Caco-2 (cell line): ENCODE measurements at regions not wholly inside any gene's neighbourhood (a gene's known extent, or its start where the extent isn't known, plus 50 kb on each side); places are given as distances from the start of the nearest gene placed in this dataset.

ENCODE experiments used
- BruUV-seq: library from RNA; stranded (reverse); fragments of 400-500 nt; replicated peaks from 2 replicates; lab custom pipeline; 2021; lab: Mats Ljungman, UMichigan
- CTCF ChIA-PET: fragments of 300-600 bp; sonication (Branson Sonifier 250); formaldehyde crosslinking; loops from one replicate; lab custom pipeline; 2022; ENCODE audit warnings: antibody characterized with exemption; lab: Charles Lee
- POLR2A ChIA-PET: fragments of 300-600 bp; sonication (Branson Sonifier 250); formaldehyde crosslinking; loops from one replicate; lab custom pipeline; 2022; ENCODE audit warnings: antibody characterized with exemption; lab: Charles Lee
- DNase-seq, 2 experiments: peaks; one replicate each; pipeline versions ENCODE4 v3.0.0 to v3.0.0-alpha.2; 2020 to 2022
- H3K27me3 ChIP-seq: replicated peaks from 2 replicates; pipeline ENCODE4 v1.6.0; 2011; ENCODE audit warnings: low read length; ENCODE audit not compliant: control insufficient read depth, insufficient read depth
- H3K36me3 ChIP-seq: 2 replicates; pipeline ENCODE4 v1.5.1; 2011; ENCODE audit warnings: low read length; ENCODE audit not compliant: control insufficient read depth, insufficient read depth
- H3K4me1 ChIP-seq: fragments of 250-450 bp; sonication (Bioruptor Pico); 2 replicates; pipeline ENCODE4 v1.5.1; 2020; ENCODE audit warnings: mild to moderate bottlenecking
- H3K4me3 ChIP-seq: 2 replicates; pipeline ENCODE4 v1.5.1; 2011; ENCODE audit warnings: low read depth, mild to moderate bottlenecking, control low read depth, low read length
- H3K9me3 ChIP-seq: fragments of 250-450 bp; sonication (Bioruptor Pico); 2 replicates; pipeline ENCODE4 v1.5.1; 2020; ENCODE audit warnings: mild to moderate bottlenecking, moderate library complexity
- H3K27ac Mint-ChIP-seq: one replicate; pipeline ENCODE4 v1.8.0; 2022; ENCODE audit warnings: mixed read lengths; ENCODE audit not compliant: unreplicated experiment
- H3K27me3 Mint-ChIP-seq: one replicate; pipeline ENCODE4 v1.8.0; 2022; ENCODE audit warnings: mixed read lengths; ENCODE audit not compliant: insufficient read depth, unreplicated experiment
- H3K36me3 Mint-ChIP-seq: one replicate; pipeline ENCODE4 v1.8.0; 2022; ENCODE audit warnings: mild to moderate bottlenecking, mixed read lengths; ENCODE audit not compliant: insufficient read depth, unreplicated experiment
- H3K4me1 Mint-ChIP-seq: one replicate; pipeline ENCODE4 v1.8.0; 2022; ENCODE audit warnings: low read depth, mixed read lengths; ENCODE audit not compliant: unreplicated experiment
- H3K4me3 Mint-ChIP-seq: one replicate; pipeline ENCODE4 v1.8.0; 2022; ENCODE audit warnings: mild to moderate bottlenecking, moderate library complexity, mixed read lengths; ENCODE audit not compliant: unreplicated experiment
- H3K9me3 Mint-ChIP-seq: one replicate; pipeline ENCODE4 v1.8.0; 2022; ENCODE audit warnings: mixed read lengths; ENCODE audit not compliant: unreplicated experiment
- CTCF ChIP-seq, 2 experiments: fragments of 200-600 bp in 1 of 2; IDR thresholded peaks; 1 replicate in 1 of 2; 2 replicates in 1 of 2; pipeline versions ENCODE4 v1.5.1 to v1.8.0; 2011 to 2022; ENCODE audit warnings: antibody characterized with exemption in 1 of 2, control low read depth in 1 of 2, inconsistent platforms in 1 of 2, low read depth in 1 of 2, low read length in 1 of 2, mild to moderate bottlenecking in 1 of 2, moderate library complexity in 1 of 2; ENCODE audit not compliant: insufficient read depth in 1 of 2, severe bottlenecking in 1 of 2, unreplicated experiment in 1 of 2
- intact Hi-C: fragments of 100-400 bp; cut with micrococcal nuclease; formaldehyde crosslinking; loops from one replicate; pipeline ENCODE4 v1.10.0; 2022; ENCODE audit not compliant: unreplicated experiment

DNA sequence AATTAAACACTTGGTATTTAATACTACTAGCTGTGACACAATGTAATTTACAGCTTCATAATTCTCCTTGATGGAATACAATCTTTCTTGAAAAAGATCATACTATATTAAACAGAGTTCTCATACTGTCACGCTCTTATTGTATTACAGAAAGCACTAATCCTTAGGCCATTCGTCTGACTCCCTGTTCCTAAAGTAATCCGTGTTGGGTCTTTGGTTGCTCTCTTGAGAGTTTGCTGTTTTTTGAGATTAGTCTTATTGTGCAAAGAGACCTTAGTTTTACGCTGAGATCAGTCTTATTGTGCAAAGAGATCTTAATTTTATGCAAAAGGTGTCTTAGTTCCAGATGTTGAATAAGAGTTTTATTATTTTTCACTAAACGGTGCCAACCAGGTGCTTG lies 190.6 kb downstream of the ISL1 start:
- ChIA-PET CTCF (no interaction called here), POLR2A (no interaction called here)
- H3K36me3 Mint-ChIP-seq = no peaks in the 10 kb centered on the region
- intact Hi-C loops = no loop called here
- no peak overlapping the region for H3K4me3 Mint-ChIP-seq
- no peaks in the 10 kb centered on the region for H3K9me3 Mint-ChIP-seq
- Histone ChIP-seq H3K27me3 (no peaks in the 10 kb centered on the region), H3K36me3 (no peaks in the 10 kb centered on the region), H3K4me3 (no peak overlapping the region), H3K9me3 (no peaks in the 10 kb centered on the region), H3K4me1 (no peaks in the 10 kb centered on the region)
- H3K4me1 Mint-ChIP-seq = no peaks in the 10 kb centered on the region
- no peak for DNase-seq
- BruUV-seq = no TSS peak
- H3K27me3 Mint-ChIP-seq = peaks cover 3% of the 10 kb centered on the region
- no peak for TF ChIP-seq CTCF (IDR thresholded peaks at IDR 0.05; ENCODE audit: insufficient read depth in 1 of 2, low read depth in 1 of 2, low read length in 1 of 2, severe bottlenecking in 1 of 2, unreplicated experiment in 1 of 2)
- no peak overlapping the region for H3K27ac Mint-ChIP-seq

- no peaks in the 10 kb centered on the region for H3K9me3 Mint-ChIP-seq
- intact Hi-C loops = no loop called here
- Histone ChIP-seq H3K27me3 (no peaks in the 10 kb centered on the region), H3K4me1 (no peaks in the 10 kb centered on the region), H3K4me3 (no peak overlapping the region), H3K36me3 (no peaks in the 10 kb centered on the region), H3K9me3 (no peaks in the 10 kb centered on the region)
- no peak for TF ChIP-seq CTCF (IDR thresholded peaks at IDR 0.05; ENCODE audit: insufficient read depth in 1 of 2, low read depth in 1 of 2, low read length in 1 of 2, severe bottlenecking in 1 of 2, unreplicated experiment in 1 of 2)
- ChIA-PET POLR2A (no interaction called here), CTCF (no interaction called here)
- no TSS peak for BruUV-seq
- H3K27ac Mint-ChIP-seq = no peak overlapping the region
- no peak for DNase-seq
- no peak overlapping the region for H3K4me3 Mint-ChIP-seq
- no peaks in the 10 kb centered on the region for H3K27me3 Mint-ChIP-seq
- no peaks in the 10 kb centered on the region for H3K36me3 Mint-ChIP-seq
- H3K4me1 Mint-ChIP-seq = no peaks in the 10 kb centered on the region
These were observed 199.7 kb downstream of the ISL1 start for GRCh38 chr5:51582871-51583394.

- Histone ChIP-seq H3K9me3 (no peaks in the 10 kb centered on the region), H3K4me1 (no peaks in the 10 kb centered on the region), H3K27me3 (no peaks in the 10 kb centered on the region), H3K36me3 (no peaks in the 10 kb centered on the region), H3K4me3 (no peak overlapping the region)
- intact Hi-C loops = no loop called here
- Mint-ChIP-seq H3K27me3 (no peaks in the 10 kb centered on the region), H3K27ac (no peak overlapping the region), H3K4me3 (no peak overlapping the region), H3K36me3 (no peaks in the 10 kb centered on the region), H3K9me3 (no peaks in the 10 kb centered on the region), H3K4me1 (no peaks in the 10 kb centered on the region)
- no peak for TF ChIP-seq CTCF (IDR thresholded peaks at IDR 0.05; ENCODE audit: insufficient read depth in 1 of 2, low read depth in 1 of 2, low read length in 1 of 2, severe bottlenecking in 1 of 2, unreplicated experiment in 1 of 2)
- POLR2A ChIA-PET = no interaction called here
- CTCF ChIA-PET = no interaction called here
- no peak for DNase-seq
- BruUV-seq = no TSS peak
These were observed 214.8 kb downstream of the ISL1 start for GRCh38 chr5:51598026-51598425.
